HEK293 (cell line): ENCODE measurements at regions not wholly inside any gene's neighbourhood (a gene's known extent, or its start where the extent isn't known, plus 50 kb on each side); places are given as distances from the start of the nearest gene placed in this dataset.

Experiments used
- CTCF ChIP-seq: fragments of 450-650 bp; formaldehyde crosslinking; IDR thresholded peaks from 2 replicates; pipeline ENCODE4 v1.5.1; 2016; ENCODE audit warnings: missing biosample characterization, missing genetic modification characterization
- MEIS1 ChIP-seq: sonication (generic); formaldehyde crosslinking; IDR thresholded peaks from 2 replicates; pipeline ENCODE4 v1.8.1; 2022; ENCODE audit warnings: missing genetic modification reagents, mild to moderate bottlenecking, borderline replicate concordance

- TF ChIP-seq CTCF (tag by site-specific recombination) (no peak), MEIS1 (CRISPR knock-in tag) (no peak)
Observed at GRCh38 chr5:155711882-155712281, 615.1 kb upstream of the SGCD start.
